Subcutaneous abdominal adipose tissue (tissue), 5 donors: ENCODE measurements at regions not wholly inside any gene's neighbourhood (a gene's known extent, or its start where the extent isn't known, plus 50 kb on each side); places are given as distances from the start of the nearest gene placed in this dataset.

ENCODE experiments used
- H3K27ac ChIP-seq: one replicate; pipeline ENCODE4 v1.7.0; 2013; ENCODE audit warnings: low read depth, mild to moderate bottlenecking, inconsistent platforms, low read length, moderate library complexity
- H3K27me3 ChIP-seq, 5 donors: one replicate each; pipeline ENCODE4 v1.7.0; 2013; ENCODE audit warnings: low read length in 5 of 5, inconsistent platforms in 1 of 5; ENCODE audit not compliant: control insufficient read depth in 5 of 5, insufficient read depth in 4 of 5
- H3K36me3 ChIP-seq, 5 donors: one replicate each; pipeline ENCODE4 v1.7.0; 2013; ENCODE audit warnings: low read length in 5 of 5; ENCODE audit not compliant: control insufficient read depth in 5 of 5, insufficient read depth in 5 of 5
- H3K4me1 ChIP-seq, 5 donors: one replicate each; pipeline ENCODE4 v1.7.0; 2013; ENCODE audit warnings: low read length in 5 of 5, mild to moderate bottlenecking in 3 of 5, moderate library complexity in 1 of 5; ENCODE audit not compliant: control insufficient read depth in 5 of 5, insufficient read depth in 5 of 5
- H3K4me3 ChIP-seq, 5 donors: one replicate each; pipeline ENCODE4 v1.7.0; 2013; ENCODE audit warnings: low read length in 5 of 5, low read depth in 1 of 5
- H3K9ac ChIP-seq, 5 donors: one replicate each; pipeline ENCODE4 v1.7.0; 2013; ENCODE audit warnings: low read length in 5 of 5, mild to moderate bottlenecking in 4 of 5, moderate library complexity in 3 of 5
- H3K9me3 ChIP-seq, 5 donors: one replicate each; pipeline ENCODE4 v1.7.0; 2013; ENCODE audit warnings: low read length in 5 of 5; ENCODE audit not compliant: control insufficient read depth in 5 of 5
- donor health status: healthy.
- donor health status: healthy.
- donor health status: healthy.
- donor health status: healthy.
- donor health status: healthy.

- Histone ChIP-seq H3K36me3 (no peaks in the 10 kb centered on the region), H3K4me3 (no peak overlapping the region), H3K27ac (no peak overlapping the region), H3K4me1 (peaks cover 0 to 9% (median 3%) of the 10 kb centered on the region in 5 donors), H3K9me3 (no peaks in the 10 kb centered on the region), H3K27me3 (no peaks in the 10 kb centered on the region), H3K9ac (no peak overlapping the region)
These were observed 66.8 kb downstream of the NIBAN1 start for GRCh38 chr1:184907500-184907899.

- Histone ChIP-seq H3K9me3 (no peaks in the 10 kb centered on the region), H3K27me3 (no peaks in the 10 kb centered on the region), H3K4me1 (peaks cover 0 to 9% (median 3%) of the 10 kb centered on the region in 5 donors), H3K36me3 (no peaks in the 10 kb centered on the region), H3K27ac (no peak overlapping the region), H3K4me3 (no peak overlapping the region), H3K9ac (no peak overlapping the region)
These were observed 67.5 kb downstream of the NIBAN1 start for GRCh38 chr1:184906761-184907160.

GRCh38 chr1:184905601-184906322, 68.5 kb downstream of the NIBAN1 start:
- no peaks in the 10 kb centered on the region for H3K36me3 ChIP-seq
- peaks cover 0 to 7% (median 2%) of the 10 kb centered on the region in 5 donors for H3K4me1 ChIP-seq
- no peak overlapping the region for H3K4me3 ChIP-seq
- H3K27ac ChIP-seq: no peak overlapping the region
- H3K9ac ChIP-seq: no peak overlapping the region
- H3K27me3 ChIP-seq: no peaks in the 10 kb centered on the region
- no peaks in the 10 kb centered on the region for H3K9me3 ChIP-seq

GRCh38 chr1:184903111-184903692, 71.1 kb downstream of the NIBAN1 start:
- no peak overlapping the region for H3K4me3 ChIP-seq
- H3K27ac ChIP-seq: no peak overlapping the region
- no peaks in the 10 kb centered on the region for H3K27me3 ChIP-seq
- H3K9ac ChIP-seq: no peak overlapping the region
- peaks cover 0 to 5% (median 0%) of the 10 kb centered on the region in 5 donors for H3K4me1 ChIP-seq
- H3K9me3 ChIP-seq: no peaks in the 10 kb centered on the region
- H3K36me3 ChIP-seq: no peaks in the 10 kb centered on the region

- Histone ChIP-seq H3K9me3 (no peaks in the 10 kb centered on the region), H3K36me3 (peaks cover 0 to 3% (median 0%) of the 10 kb centered on the region in 5 donors), H3K4me1 (peaks cover 0 to 5% (median 0%) of the 10 kb centered on the region in 5 donors), H3K4me3 (no peak overlapping the region), H3K27ac (no peak overlapping the region), H3K9ac (no peak overlapping the region), H3K27me3 (no peaks in the 10 kb centered on the region)
These were observed 73.8 kb downstream of the NIBAN1 start for GRCh38 chr1:184900507-184900906.

GRCh38 chr1:184896000-184896399, 78.3 kb downstream of the NIBAN1 start:
- no peak overlapping the region for H3K9ac ChIP-seq
- H3K4me1 ChIP-seq: no peaks in the 10 kb centered on the region
- H3K9me3 ChIP-seq: no peaks in the 10 kb centered on the region
- H3K27me3 ChIP-seq: no peaks in the 10 kb centered on the region
- no peak overlapping the region for H3K27ac ChIP-seq
- H3K36me3 ChIP-seq: peaks cover 0 to 3% (median 0%) of the 10 kb centered on the region in 5 donors
- no peak overlapping the region for H3K4me3 ChIP-seq

- Histone ChIP-seq H3K4me1 (no peaks in the 10 kb centered on the region), H3K27me3 (no peaks in the 10 kb centered on the region), H3K9ac (no peak overlapping the region), H3K9me3 (no peaks in the 10 kb centered on the region), H3K27ac (no peak overlapping the region), H3K36me3 (peaks cover 0 to 3% (median 0%) of the 10 kb centered on the region in 5 donors), H3K4me3 (no peak overlapping the region)
These were observed 79.2 kb downstream of the NIBAN1 start for GRCh38 chr1:184895086-184895485.

- Histone ChIP-seq H3K36me3 (peaks cover 0 to 3% (median 0%) of the 10 kb centered on the region in 5 donors), H3K27me3 (no peaks in the 10 kb centered on the region), H3K9me3 (no peaks in the 10 kb centered on the region), H3K27ac (no peak overlapping the region), H3K4me1 (no peaks in the 10 kb centered on the region), H3K4me3 (no peak overlapping the region), H3K9ac (no peak overlapping the region)
These were observed 80.6 kb downstream of the NIBAN1 start for GRCh38 chr1:184893695-184894094.

GRCh38 chr1:184892116-184892515, 82.2 kb downstream of the NIBAN1 start:
- Histone ChIP-seq H3K27me3 (no peaks in the 10 kb centered on the region), H3K27ac (no peak overlapping the region), H3K9ac (no peak overlapping the region), H3K4me3 (no peak overlapping the region), H3K9me3 (no peaks in the 10 kb centered on the region), H3K4me1 (no peaks in the 10 kb centered on the region), H3K36me3 (no peaks in the 10 kb centered on the region)

- no peaks in the 10 kb centered on the region for H3K4me1 ChIP-seq
- H3K4me3 ChIP-seq: no peak overlapping the region
- no peaks in the 10 kb centered on the region for H3K27me3 ChIP-seq
- no peak overlapping the region for H3K9ac ChIP-seq
- no peaks in the 10 kb centered on the region for H3K9me3 ChIP-seq
- no peaks in the 10 kb centered on the region for H3K36me3 ChIP-seq
- no peak overlapping the region for H3K27ac ChIP-seq
These were observed 82.9 kb downstream of the NIBAN1 start for GRCh38 chr1:184891440-184891839.
